Activated naive CD4-positive, alpha-beta T cell treated with anti-CD3 and anti-CD28 coated beads, Interleukin-2, amount 10 ng/mL, durations not matched to agents 7 days and 5 days (primary cell): ENCODE measurements at regions not wholly inside any gene's neighbourhood (a gene's known extent, or its start where the extent isn't known, plus 50 kb on each side); places are given as distances from the start of the nearest gene placed in this dataset.

Experiments used
- CTCF ChIA-PET: fragments of 350-600 bp; sonication (Branson Sonifier 250); formaldehyde crosslinking; loops from one replicate; lab custom pipeline; 2021; ENCODE audit warnings: antibody characterized with exemption; lab: Charles Lee
- DNase-seq: peaks from one replicate; pipeline ENCODE4 v3.0.0-alpha.2; 2020
- H3K27ac Mint-ChIP-seq: one replicate; pipeline ENCODE4 v1.8.0; 2021; ENCODE audit warnings: mild to moderate bottlenecking, moderate library complexity, mixed read lengths
- H3K27me3 Mint-ChIP-seq: one replicate; pipeline ENCODE4 v1.8.0; 2021; ENCODE audit warnings: mild to moderate bottlenecking, mixed read lengths
- H3K36me3 Mint-ChIP-seq: one replicate; pipeline ENCODE4 v1.8.0; 2021; ENCODE audit warnings: mixed read lengths
- H3K4me1 Mint-ChIP-seq: one replicate; pipeline ENCODE4 v1.8.0; 2021; ENCODE audit warnings: mixed read lengths
- H3K4me3 Mint-ChIP-seq: one replicate; pipeline ENCODE4 v1.8.0; 2021; ENCODE audit warnings: mild to moderate bottlenecking, moderate library complexity, mixed read lengths
- H3K9me3 Mint-ChIP-seq: one replicate; pipeline ENCODE4 v1.8.0; 2021; ENCODE audit warnings: mixed read lengths

DNA sequence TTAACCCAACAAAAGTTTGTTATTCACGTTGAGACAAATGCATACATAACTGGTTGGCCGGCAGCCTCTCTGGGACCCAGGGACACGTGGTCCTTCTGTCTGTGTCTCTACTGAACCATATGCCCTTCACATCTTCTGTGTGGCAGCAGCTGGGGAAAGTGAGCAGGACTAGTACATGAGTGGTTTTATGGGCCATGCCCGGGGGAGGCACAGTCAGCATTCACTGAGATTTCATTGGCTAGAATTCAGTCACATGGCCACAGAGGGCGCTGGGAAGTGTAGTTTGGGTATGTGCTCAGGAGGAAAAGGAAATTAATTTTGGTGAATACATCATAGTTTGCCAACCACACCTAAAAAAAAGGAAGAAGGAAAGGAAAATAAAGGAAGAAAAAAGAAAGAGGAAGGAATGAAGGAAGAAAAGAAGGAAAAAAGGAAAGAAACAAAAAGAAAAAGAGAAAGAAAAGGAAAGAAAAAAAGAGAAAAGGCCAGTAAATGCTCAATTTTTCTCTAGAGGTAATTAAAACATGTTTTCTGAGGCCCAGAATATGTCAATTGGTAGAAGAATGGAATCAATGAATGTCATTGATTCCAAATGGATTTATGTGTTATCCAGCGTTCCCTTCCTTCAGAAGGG lies 55.9 kb upstream of the KIRREL3 start:
- H3K36me3 Mint-ChIP-seq, result no peaks in the 10 kb centered on the region
- H3K4me3 Mint-ChIP-seq, result no peak overlapping the region
- no peaks in the 10 kb centered on the region for H3K27me3 Mint-ChIP-seq
- H3K9me3 Mint-ChIP-seq, result no peaks in the 10 kb centered on the region
- no peaks in the 10 kb centered on the region for H3K4me1 Mint-ChIP-seq
- CTCF ChIA-PET, result no interaction called here
- DNase-seq, result no peak
- H3K27ac Mint-ChIP-seq, result no peak overlapping the region

DNA sequence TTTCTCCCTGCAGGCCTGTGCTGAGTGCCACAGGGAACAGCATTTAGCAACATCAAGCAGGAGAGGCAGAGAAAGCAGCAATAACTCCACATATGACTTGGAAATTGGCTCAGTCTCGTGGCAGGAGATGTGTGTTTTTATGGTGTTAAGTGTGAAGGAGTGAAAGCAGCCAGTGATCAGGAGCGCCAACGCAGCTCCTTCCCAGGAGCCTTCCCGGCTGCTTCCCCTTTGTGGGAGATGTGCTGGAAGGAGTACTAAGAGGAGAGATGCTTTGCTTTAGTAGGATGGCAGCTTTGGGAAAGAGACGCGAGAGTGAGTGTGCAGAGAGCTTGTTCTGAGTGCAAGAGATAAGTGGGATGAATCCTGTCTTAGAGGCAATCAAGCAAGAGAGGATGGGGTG lies 54.7 kb upstream of the KIRREL3 start:
- Mint-ChIP-seq H3K36me3 (no peaks in the 10 kb centered on the region), H3K9me3 (no peaks in the 10 kb centered on the region), H3K27me3 (no peaks in the 10 kb centered on the region), H3K4me1 (no peaks in the 10 kb centered on the region), H3K27ac (no peak overlapping the region), H3K4me3 (no peak overlapping the region)
- CTCF ChIA-PET, result no interaction called here
- no peak for DNase-seq

DNA sequence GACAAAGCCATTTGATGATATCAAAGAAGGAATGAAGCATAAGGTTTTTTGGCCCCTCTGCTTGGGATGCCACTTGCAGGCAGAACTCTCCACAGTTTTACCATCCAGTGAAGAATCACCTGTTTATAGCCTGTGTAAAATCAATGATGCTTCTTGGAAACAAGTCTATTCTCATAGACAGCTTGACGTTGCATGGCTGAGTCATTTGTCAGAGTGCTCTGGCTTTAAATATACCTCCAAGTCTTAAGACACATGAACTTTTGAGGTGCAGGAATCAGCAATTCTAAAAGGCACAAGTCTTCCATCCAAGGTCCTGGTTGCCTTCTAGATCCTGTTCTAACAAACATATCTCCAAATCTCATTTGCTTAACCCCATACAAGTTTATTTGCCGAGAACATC lies 53.6 kb upstream of the KIRREL3 start:
- Mint-ChIP-seq H3K4me1 (no peaks in the 10 kb centered on the region), H3K9me3 (no peaks in the 10 kb centered on the region), H3K27me3 (no peaks in the 10 kb centered on the region), H3K36me3 (no peaks in the 10 kb centered on the region), H3K27ac (no peak overlapping the region), H3K4me3 (no peak overlapping the region)
- CTCF ChIA-PET, result interaction anchor here (0.7 kb wide), 1 partner anchor 290 kb away, joined by 3 read pairs; no protein-coding TSS in a partner anchor
- DNase-seq, result no peak

DNA sequence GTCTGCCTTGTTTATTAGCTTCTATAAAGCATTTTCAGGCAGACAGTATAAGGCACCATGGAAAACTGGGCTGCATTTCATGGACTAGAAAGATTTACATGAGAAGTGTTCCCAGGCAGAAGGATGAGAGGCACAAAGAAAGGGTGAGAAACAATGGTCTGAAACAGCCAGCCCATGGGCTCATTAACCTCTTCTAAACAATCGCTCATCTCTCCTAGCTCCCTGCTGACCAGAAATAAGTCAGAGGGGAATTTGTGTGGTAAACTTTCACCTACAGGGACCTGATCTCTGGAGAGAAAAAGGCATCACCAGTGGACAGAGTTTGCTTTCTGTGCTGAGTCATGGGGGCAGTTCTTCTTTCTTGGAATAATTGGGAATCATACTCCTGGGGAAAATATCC lies 51.8 kb upstream of the KIRREL3 start:
- Mint-ChIP-seq H3K9me3 (no peaks in the 10 kb centered on the region), H3K4me3 (no peak overlapping the region), H3K4me1 (no peaks in the 10 kb centered on the region), H3K36me3 (no peaks in the 10 kb centered on the region), H3K27ac (no peak overlapping the region), H3K27me3 (no peaks in the 10 kb centered on the region)
- CTCF ChIA-PET, result interaction anchor here (0.6 kb wide), 1 partner anchor 322 kb away, joined by 3 read pairs; no protein-coding TSS in a partner anchor
- DNase-seq, result no peak
